BLaER1 treated with 17β-estradiol and CSF1 and Interleukin-3, amounts not matched to agents 10 nM and 100 nM (cell line): ENCODE measurements at regions not wholly inside any gene's neighbourhood (a gene's known extent, or its start where the extent isn't known, plus 50 kb on each side); places are given as distances from the start of the nearest gene placed in this dataset.

Experiments used
- H3K27ac ChIP-seq, 11 experiments: shearing (Covaris generic); formaldehyde crosslinking; 2 replicates each; pipeline ENCODE4 v1.8.1; 2022
- H3K27me3 ChIP-seq, 11 experiments: shearing (Covaris generic); formaldehyde crosslinking; 2 replicates each; pipeline ENCODE4 v1.8.1; 2022
- H3K36me3 ChIP-seq, 11 experiments: shearing (Covaris generic); formaldehyde crosslinking; 2 replicates each; pipeline ENCODE4 v1.8.1; 2022
- H3K4me1 ChIP-seq, 10 experiments: shearing (Covaris generic); formaldehyde crosslinking; 2 replicates each; pipeline ENCODE4 v1.8.1; 2022
- H3K4me2 ChIP-seq, 11 experiments: shearing (Covaris generic); formaldehyde crosslinking; 2 replicates each; pipeline ENCODE4 v1.8.1; 2022
- H3K4me3 ChIP-seq, 10 experiments: shearing (Covaris generic); formaldehyde crosslinking; 2 replicates each; pipeline ENCODE4 v1.8.1; 2022
- H3K9ac ChIP-seq, 11 experiments: shearing (Covaris generic); formaldehyde crosslinking; 2 replicates each; pipeline ENCODE4 v1.8.1; 2022
- H3K9me3 ChIP-seq, 11 experiments: shearing (Covaris generic); formaldehyde crosslinking; replicated peaks in 1 of 11; 2 replicates each; pipeline ENCODE4 v1.8.1; 2022
- H4K20me1 ChIP-seq, 11 experiments: shearing (Covaris generic); formaldehyde crosslinking; 2 replicates each; pipeline ENCODE4 v1.8.1; 2022
- Cebpa-rat ChIP-seq, 11 experiments: shearing (Covaris generic); IDR thresholded peaks; 2 replicates each; pipeline ENCODE4 v1.8.1; 2022

DNA sequence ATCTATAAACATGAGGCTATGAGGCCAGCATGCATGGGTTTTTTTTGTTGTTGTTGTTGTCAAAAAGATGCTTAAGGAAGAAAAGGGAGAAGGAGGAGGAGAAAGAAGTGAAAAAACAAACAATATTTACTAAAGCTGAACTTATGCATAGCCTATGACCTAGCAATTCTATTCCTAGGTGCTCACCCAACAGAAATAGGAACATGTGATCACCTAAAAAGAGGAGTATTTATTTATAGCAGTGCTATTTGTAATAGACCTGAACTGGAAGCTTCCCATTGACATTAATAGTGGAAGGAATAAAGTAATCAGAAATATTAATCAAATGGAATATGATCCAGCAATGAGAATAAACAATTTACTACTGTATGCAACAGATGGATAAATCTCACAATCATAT lies 156.5 kb upstream of the OLIG3 start:
- no peaks in the 10 kb centered on the region for H3K27me3 ChIP-seq
- H4K20me1 ChIP-seq = no peaks in the 10 kb centered on the region
- no peak overlapping the region for H3K27ac ChIP-seq
- H3K4me2 ChIP-seq = no peak overlapping the region
- H3K4me1 ChIP-seq = peaks cover 0 to 12% (median 2%) of the 10 kb centered on the region in 10 experiments; a peak in 4 of 20 replicates
- H3K4me3 ChIP-seq = no peak overlapping the region
- no peaks in the 10 kb centered on the region for H3K9me3 ChIP-seq
- TF ChIP-seq Cebpa-rat (IDR thresholded peaks at IDR 0.05) = no peak
- H3K36me3 ChIP-seq = no peaks in the 10 kb centered on the region
- H3K9ac ChIP-seq = no peak overlapping the region

DNA sequence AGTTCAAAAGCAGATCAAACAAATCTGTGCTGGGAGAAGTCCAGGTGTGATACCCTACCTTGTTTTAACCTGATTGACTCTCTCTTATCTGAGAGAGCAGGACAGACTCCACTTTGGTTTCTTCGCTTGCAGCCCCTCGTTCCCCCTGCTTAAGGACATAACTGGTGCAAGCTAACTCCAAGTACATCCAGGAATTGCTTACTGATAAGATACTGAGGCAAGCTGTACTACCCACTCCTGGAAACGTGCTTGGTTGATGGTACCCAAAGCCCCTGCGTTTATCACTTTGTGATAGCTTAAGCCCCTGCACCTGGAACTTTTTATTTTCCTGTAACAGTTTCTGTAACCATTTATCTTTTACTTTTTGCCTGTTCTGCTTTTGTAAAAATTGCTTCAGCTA lies 157.0 kb upstream of the OLIG3 start:
- H3K4me2 ChIP-seq = no peak overlapping the region
- no peak overlapping the region for H3K4me3 ChIP-seq
- no peaks in the 10 kb centered on the region for H4K20me1 ChIP-seq
- no peaks in the 10 kb centered on the region for H3K36me3 ChIP-seq
- TF ChIP-seq Cebpa-rat (IDR thresholded peaks at IDR 0.05) = no peak
- no peaks in the 10 kb centered on the region for H3K27me3 ChIP-seq
- no peak overlapping the region for H3K9ac ChIP-seq
- no peak overlapping the region for H3K27ac ChIP-seq
- H3K4me1 ChIP-seq = peaks cover 0 to 12% (median 2%) of the 10 kb centered on the region in 10 experiments; a peak in 4 of 20 replicates
- H3K9me3 ChIP-seq = no peaks in the 10 kb centered on the region

DNA sequence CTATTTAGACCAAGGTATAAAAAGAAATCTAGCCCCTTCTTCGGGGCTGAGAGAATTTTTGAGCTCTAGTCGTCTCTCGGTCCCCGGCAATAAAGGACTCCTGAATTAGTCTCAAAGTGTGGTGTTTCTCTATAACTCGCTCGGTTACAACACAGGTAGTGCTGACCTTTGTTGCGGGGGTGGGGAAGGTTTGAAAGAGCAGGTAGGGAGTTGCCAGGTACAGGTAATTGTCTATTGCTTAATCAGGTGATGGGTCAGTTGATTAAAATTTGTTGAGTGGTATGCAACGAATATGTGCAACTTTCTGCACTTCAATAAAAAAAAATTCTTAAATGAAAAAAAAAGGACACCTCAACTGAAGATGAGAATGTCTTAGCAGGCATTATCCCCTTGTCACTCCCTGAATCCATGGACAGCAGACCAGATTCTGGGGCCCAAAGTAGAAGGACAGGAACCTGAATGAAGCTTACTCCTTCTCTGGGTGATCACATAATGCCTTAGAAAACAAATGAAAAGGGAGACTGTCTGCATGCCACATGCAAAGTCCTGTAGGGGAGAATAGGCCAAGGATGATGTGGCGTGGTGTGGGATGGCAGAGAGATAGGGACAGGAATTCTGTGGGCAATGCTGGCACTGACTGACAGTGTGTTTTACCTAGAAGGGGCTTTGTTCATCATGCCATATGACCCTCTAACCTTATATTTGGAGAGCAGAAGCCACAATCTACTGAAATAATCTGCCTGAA lies 157.6 kb upstream of the OLIG3 start:
- Histone ChIP-seq H3K4me3 (no peak overlapping the region), H3K27me3 (no peaks in the 10 kb centered on the region), H3K9ac (no peak overlapping the region), H3K4me2 (peak overlapping the region in 5 of 11 experiments; percentile 4 to 40 (median 7); a peak in 2 of 22 replicates), H3K36me3 (no peaks in the 10 kb centered on the region), H3K27ac (no peak overlapping the region), H3K9me3 (no peaks in the 10 kb centered on the region), H4K20me1 (no peaks in the 10 kb centered on the region), H3K4me1 (peaks cover 0 to 12% (median 2%) of the 10 kb centered on the region in 10 experiments; a peak in 5 of 20 replicates)
- no peak for TF ChIP-seq Cebpa-rat (IDR thresholded peaks at IDR 0.05)

DNA sequence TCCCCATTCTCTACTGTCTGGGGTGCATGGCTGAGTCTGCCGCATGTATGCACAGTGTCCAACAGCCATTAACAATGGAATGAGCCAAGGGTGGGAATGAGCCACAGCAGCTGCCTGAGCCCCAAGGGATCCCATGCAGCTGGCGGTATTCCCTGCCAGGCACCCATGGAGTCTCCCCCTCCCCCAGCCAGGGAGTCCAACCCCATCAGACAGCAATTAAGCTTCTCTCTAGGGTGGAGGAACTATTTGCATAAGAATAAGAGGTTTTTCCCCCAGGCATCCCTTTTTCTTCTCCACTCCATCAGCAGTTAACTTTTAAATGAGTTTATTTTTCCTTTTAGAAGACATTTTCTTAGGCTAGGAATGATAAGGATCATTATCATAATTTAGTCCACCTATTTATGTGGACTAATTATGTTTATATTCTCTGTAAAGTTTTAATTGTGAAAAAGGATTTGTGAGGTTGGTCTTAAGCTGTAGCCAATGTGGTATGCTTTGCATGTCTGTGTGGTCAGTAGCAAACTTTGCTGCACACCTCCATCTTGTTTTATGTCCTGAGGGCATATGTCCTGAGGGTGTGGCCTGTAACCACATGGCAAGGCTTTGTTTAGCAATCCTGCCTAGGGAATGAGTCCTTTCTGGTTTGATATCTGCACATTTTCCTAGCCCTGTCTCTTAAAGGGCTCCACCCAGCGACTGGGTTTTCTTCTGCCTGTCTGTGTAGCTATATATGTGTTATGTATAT lies 158.9 kb upstream of the OLIG3 start:
- no peaks in the 10 kb centered on the region for H4K20me1 ChIP-seq
- H3K4me2 ChIP-seq = peak overlapping the region in 5 of 11 experiments; percentile 6 to 32 (median 21); a peak in 6 of 22 replicates
- H3K9ac ChIP-seq = no peak overlapping the region
- no peaks in the 10 kb centered on the region for H3K36me3 ChIP-seq
- H3K4me3 ChIP-seq = no peak overlapping the region
- H3K27me3 ChIP-seq = no peaks in the 10 kb centered on the region
- TF ChIP-seq Cebpa-rat (IDR thresholded peaks at IDR 0.05) = no peak
- no peaks in the 10 kb centered on the region for H3K9me3 ChIP-seq
- no peak overlapping the region for H3K27ac ChIP-seq
- peaks cover 0 to 12% (median 6%) of the 10 kb centered on the region in 10 experiments; a peak in 7 of 20 replicates for H3K4me1 ChIP-seq

DNA sequence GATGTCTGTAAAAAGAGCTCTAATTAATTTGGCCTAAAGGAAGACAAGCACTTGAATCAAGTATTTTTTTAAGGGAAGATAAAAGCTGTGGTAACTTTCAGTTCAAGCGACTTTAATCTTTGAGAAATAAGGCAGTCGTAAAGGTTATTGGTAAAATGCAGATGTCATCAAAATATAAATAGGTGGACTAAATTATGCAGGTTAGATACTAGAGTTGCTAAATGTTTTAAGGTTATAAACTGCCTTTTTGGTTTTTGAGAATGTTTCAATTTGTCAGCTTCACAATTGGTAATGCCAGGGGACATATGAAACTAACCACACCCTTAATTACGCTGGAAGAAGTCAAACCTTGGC lies 159.5 kb upstream of the OLIG3 start:
- no peak for TF ChIP-seq Cebpa-rat (IDR thresholded peaks at IDR 0.05)
- no peak overlapping the region for H3K9ac ChIP-seq
- no peaks in the 10 kb centered on the region for H4K20me1 ChIP-seq
- no peaks in the 10 kb centered on the region for H3K9me3 ChIP-seq
- peaks cover 0 to 17% (median 6%) of the 10 kb centered on the region in 10 experiments; a peak in 7 of 20 replicates for H3K4me1 ChIP-seq
- H3K27me3 ChIP-seq = no peaks in the 10 kb centered on the region
- no peak overlapping the region for H3K4me2 ChIP-seq
- H3K27ac ChIP-seq = no peak overlapping the region
- H3K4me3 ChIP-seq = no peak overlapping the region
- no peaks in the 10 kb centered on the region for H3K36me3 ChIP-seq

DNA sequence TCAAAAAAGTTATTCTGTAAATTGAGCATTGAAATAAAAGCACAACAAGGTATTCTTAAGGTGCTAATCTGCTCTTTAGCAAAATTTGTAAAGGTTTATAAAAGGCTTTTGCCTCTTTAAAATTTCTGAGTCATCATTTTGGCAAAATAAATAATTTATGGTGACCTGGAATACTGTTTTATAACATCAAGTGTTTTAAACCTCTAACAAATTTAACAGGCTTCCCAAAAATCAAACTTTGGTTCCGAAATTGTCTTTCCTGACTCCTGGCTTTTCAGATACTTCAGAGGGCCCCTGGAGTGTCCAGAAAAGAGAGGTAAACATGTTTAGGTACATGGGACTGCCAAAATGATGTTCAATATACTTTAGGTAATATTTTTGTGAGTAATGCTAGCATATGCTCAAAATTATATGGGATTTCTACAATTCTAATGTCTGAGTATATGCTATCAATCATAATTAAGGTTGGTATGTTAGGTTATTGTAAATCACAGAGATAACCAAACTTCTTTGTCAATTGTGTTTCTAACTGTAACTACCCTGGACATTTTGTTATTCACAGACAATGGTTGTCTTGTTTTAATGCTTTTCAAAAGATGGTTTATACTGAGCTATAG lies 160.3 kb upstream of the OLIG3 start:
- Histone ChIP-seq H3K27ac (no peak overlapping the region), H3K4me1 (peaks cover 0 to 19% (median 6%) of the 10 kb centered on the region in 10 experiments; a peak in 7 of 20 replicates), H4K20me1 (no peaks in the 10 kb centered on the region), H3K27me3 (no peaks in the 10 kb centered on the region), H3K4me2 (no peak overlapping the region), H3K9ac (no peak overlapping the region), H3K9me3 (no peaks in the 10 kb centered on the region), H3K4me3 (no peak overlapping the region), H3K36me3 (no peaks in the 10 kb centered on the region)
- no peak for TF ChIP-seq Cebpa-rat (IDR thresholded peaks at IDR 0.05)

DNA sequence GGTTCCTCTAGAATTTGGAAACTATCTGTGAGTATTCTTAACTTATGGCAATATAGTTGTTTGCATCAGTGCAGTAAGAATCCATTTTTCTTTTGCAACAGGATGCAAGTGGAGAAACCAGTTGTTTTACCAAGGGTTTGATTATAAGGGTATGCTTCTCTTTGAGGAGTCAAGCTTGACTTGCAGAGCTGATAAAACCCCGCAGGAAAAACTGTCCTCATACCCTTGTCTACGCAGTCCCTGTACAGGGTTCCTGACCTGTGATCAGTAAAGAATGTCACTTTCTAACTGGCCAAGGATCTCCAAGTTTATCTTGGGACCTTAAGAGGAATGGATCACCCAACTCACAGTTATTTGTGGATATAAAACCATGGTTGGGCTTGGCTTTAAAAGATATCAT lies 161.1 kb upstream of the OLIG3 start:
- Histone ChIP-seq H3K9ac (no peak overlapping the region), H3K4me1 (peaks cover 0 to 19% (median 7%) of the 10 kb centered on the region in 10 experiments; a peak in 12 of 20 replicates), H3K4me3 (no peak overlapping the region), H3K36me3 (no peaks in the 10 kb centered on the region), H3K9me3 (no peaks in the 10 kb centered on the region), H3K4me2 (no peak overlapping the region), H4K20me1 (no peaks in the 10 kb centered on the region), H3K27me3 (no peaks in the 10 kb centered on the region), H3K27ac (no peak overlapping the region)
- TF ChIP-seq Cebpa-rat (IDR thresholded peaks at IDR 0.05) = no peak

DNA sequence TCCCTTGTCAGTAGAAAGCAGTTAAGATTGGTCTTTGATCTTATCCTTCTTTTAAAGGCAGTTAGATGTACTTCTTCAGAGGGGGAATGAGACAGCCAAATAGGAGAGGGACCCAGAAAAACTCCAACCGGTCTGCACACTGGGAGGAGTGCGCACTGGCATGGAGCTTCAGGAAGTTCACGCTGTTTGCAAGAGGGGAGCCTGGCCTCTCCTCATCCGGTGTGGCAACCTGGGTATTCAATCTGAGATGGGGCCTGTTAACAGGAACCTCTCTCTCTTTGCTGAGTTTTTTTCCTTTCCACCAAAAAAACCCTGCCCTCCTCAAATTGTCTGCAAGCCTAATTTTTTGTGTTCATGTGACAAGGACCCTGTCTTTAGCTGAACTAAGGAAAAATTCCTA lies 162.5 kb upstream of the OLIG3 start:
- no peaks in the 10 kb centered on the region for H4K20me1 ChIP-seq
- no peaks in the 10 kb centered on the region for H3K36me3 ChIP-seq
- H3K9ac ChIP-seq = no peak overlapping the region
- H3K4me3 ChIP-seq = no peak overlapping the region
- H3K4me1 ChIP-seq = peaks cover 0 to 19% (median 11%) of the 10 kb centered on the region in 10 experiments; a peak in 12 of 20 replicates
- no peak for TF ChIP-seq Cebpa-rat (IDR thresholded peaks at IDR 0.05)
- H3K4me2 ChIP-seq = no peak overlapping the region; a peak in 1 of 22 replicates
- H3K27ac ChIP-seq = no peak overlapping the region
- H3K27me3 ChIP-seq = no peaks in the 10 kb centered on the region
- H3K9me3 ChIP-seq = no peaks in the 10 kb centered on the region

DNA sequence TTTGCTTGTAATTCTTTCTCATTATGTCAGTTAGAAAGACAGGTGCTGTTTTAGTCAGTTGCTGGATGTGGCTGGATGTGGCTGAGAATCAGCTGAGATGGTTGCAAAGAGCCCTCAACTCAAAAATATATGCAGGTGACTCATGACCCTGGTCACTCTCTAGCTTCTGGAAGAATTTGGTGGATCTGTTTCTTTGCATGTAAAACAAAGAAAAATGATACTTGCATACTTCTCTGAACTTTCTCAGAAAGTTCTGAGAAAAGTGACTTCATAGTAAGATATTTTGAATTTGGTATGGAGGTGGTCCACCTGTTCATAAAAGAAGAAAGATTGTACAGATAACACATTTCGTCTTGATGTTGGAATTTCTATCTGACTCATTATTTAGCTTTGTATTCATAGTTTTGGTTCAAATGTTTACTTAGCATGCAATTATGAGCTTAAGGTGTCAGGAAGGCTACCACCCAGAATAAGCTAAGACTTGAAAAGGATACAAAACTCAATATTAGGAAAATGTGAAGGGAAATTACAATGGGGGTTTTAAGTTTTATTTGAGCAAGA lies 163.2 kb upstream of the OLIG3 start:
- no peaks in the 10 kb centered on the region for H3K36me3 ChIP-seq
- H3K9me3 ChIP-seq = no peaks in the 10 kb centered on the region
- no peaks in the 10 kb centered on the region for H3K27me3 ChIP-seq
- no peak overlapping the region for H3K4me3 ChIP-seq
- peak overlapping the region in 1 of 11 experiments; percentile 2; a peak in 2 of 22 replicates for H3K4me2 ChIP-seq
- no peak for TF ChIP-seq Cebpa-rat (IDR thresholded peaks at IDR 0.05)
- H3K4me1 ChIP-seq = peaks cover 0 to 17% (median 11%) of the 10 kb centered on the region in 10 experiments; a peak in 12 of 20 replicates
- H4K20me1 ChIP-seq = no peaks in the 10 kb centered on the region
- H3K27ac ChIP-seq = no peak overlapping the region
- no peak overlapping the region for H3K9ac ChIP-seq
